Naive thymus-derived CD4-positive, alpha-beta T cell (primary cell): ENCODE measurements at regions not wholly inside any gene's neighbourhood (a gene's known extent, or its start where the extent isn't known, plus 50 kb on each side); places are given as distances from the start of the nearest gene placed in this dataset.
"Not testable (repeated sequence)": the region's sequence is repeated elsewhere in the genome, so short reads cannot be mapped to it uniquely, and the experiment has no call there.

Source experiments
- ATAC-seq: fragments of 150-1000 bp; cut with Tn5 transposase; 2 replicates; pipeline ENCODE4 v1.10.0; 2021; ENCODE audit warnings: mild to moderate bottlenecking, moderate library complexity
- CTCF ChIA-PET: fragments of 350-600 bp; sonication (Branson Sonifier 250); formaldehyde crosslinking; loops from one replicate; lab custom pipeline; 2021; ENCODE audit warnings: antibody characterized with exemption; lab: Charles Lee
- POLR2A ChIA-PET: fragments of 350-600 bp; sonication (Branson Sonifier 250); formaldehyde crosslinking; loops from one replicate; lab custom pipeline; 2021; ENCODE audit warnings: antibody characterized with exemption, inconsistent platforms; lab: Charles Lee
- DNase-seq, 9 donors: peaks; one replicate each; pipeline versions ENCODE4 v3.0.0 to v3.0.0-alpha.2; 2020 to 2022; ENCODE audit warnings: mixed read lengths in 1 of 9
- H3K27ac ChIP-seq: one replicate; pipeline ENCODE4 v1.7.0; 2013; ENCODE audit warnings: mild to moderate bottlenecking, low read depth, low read length, moderate library complexity
- H3K27me3 ChIP-seq, 2 donors: one replicate each; pipeline ENCODE4 v1.7.0; 2013; ENCODE audit warnings: low read length in 2 of 2, mild to moderate bottlenecking in 2 of 2, moderate library complexity in 2 of 2; ENCODE audit not compliant: control insufficient read depth in 2 of 2, insufficient read depth in 2 of 2
- H3K36me3 ChIP-seq, 3 experiments: 1 replicate in 2 of 3; 2 replicates in 1 of 3; pipeline ENCODE4 v1.7.0; 2013; ENCODE audit warnings: low read length in 3 of 3, mild to moderate bottlenecking in 3 of 3, moderate library complexity in 1 of 3; ENCODE audit not compliant: insufficient read depth in 3 of 3, control insufficient read depth in 2 of 3
- H3K4me1 ChIP-seq, 2 donors: one replicate each; pipeline ENCODE4 v1.7.0; 2013; ENCODE audit warnings: low read length in 2 of 2, mild to moderate bottlenecking in 2 of 2, moderate library complexity in 1 of 2; ENCODE audit not compliant: control insufficient read depth in 2 of 2, insufficient read depth in 2 of 2
- H3K4me3 ChIP-seq: 2 replicates; pipeline ENCODE4 v1.7.0; 2013; ENCODE audit warnings: mild to moderate bottlenecking, low read length
- H3K9me3 ChIP-seq, 3 experiments: 1 replicate in 2 of 3; 2 replicates in 1 of 3; pipeline ENCODE4 v1.7.0; 2013; ENCODE audit warnings: low read length in 3 of 3; ENCODE audit not compliant: control insufficient read depth in 2 of 3
- H3K27ac Mint-ChIP-seq, 9 donors: one replicate each; pipeline ENCODE4 v1.8.0; 2020 to 2022; ENCODE audit warnings: mixed read lengths in 9 of 9, mild to moderate bottlenecking in 8 of 9, moderate library complexity in 5 of 9, inconsistent platforms in 2 of 9
- H3K27me3 Mint-ChIP-seq, 5 donors: one replicate each; pipeline ENCODE4 v1.8.0; 2021 to 2022; ENCODE audit warnings: mixed read lengths in 5 of 5, mild to moderate bottlenecking in 1 of 5
- H3K36me3 Mint-ChIP-seq, 5 donors: one replicate each; pipeline ENCODE4 v1.8.0; 2020 to 2022; ENCODE audit warnings: mixed read lengths in 5 of 5, mild to moderate bottlenecking in 3 of 5, inconsistent platforms in 1 of 5
- H3K4me1 Mint-ChIP-seq, 7 donors: one replicate each; pipeline ENCODE4 v1.8.0; 2020 to 2022; ENCODE audit warnings: mixed read lengths in 7 of 7, mild to moderate bottlenecking in 3 of 7, inconsistent platforms in 1 of 7
- H3K4me3 Mint-ChIP-seq, 10 donors: one replicate each; pipeline ENCODE4 v1.8.0; 2020 to 2022; ENCODE audit warnings: mild to moderate bottlenecking in 10 of 10, mixed read lengths in 10 of 10, moderate library complexity in 6 of 10, inconsistent platforms in 2 of 10
- H3K9me3 Mint-ChIP-seq, 11 donors: one replicate each; pipeline ENCODE4 v1.8.0; 2020 to 2022; ENCODE audit warnings: mixed read lengths in 11 of 11, mild to moderate bottlenecking in 4 of 11, inconsistent platforms in 1 of 11, moderate library complexity in 1 of 11
- intact Hi-C, 2 donors: fragments of 100-400 bp; cut with micrococcal nuclease; formaldehyde crosslinking; loops; one replicate each; pipeline ENCODE4 v1.15.1; 2023

DNA sequence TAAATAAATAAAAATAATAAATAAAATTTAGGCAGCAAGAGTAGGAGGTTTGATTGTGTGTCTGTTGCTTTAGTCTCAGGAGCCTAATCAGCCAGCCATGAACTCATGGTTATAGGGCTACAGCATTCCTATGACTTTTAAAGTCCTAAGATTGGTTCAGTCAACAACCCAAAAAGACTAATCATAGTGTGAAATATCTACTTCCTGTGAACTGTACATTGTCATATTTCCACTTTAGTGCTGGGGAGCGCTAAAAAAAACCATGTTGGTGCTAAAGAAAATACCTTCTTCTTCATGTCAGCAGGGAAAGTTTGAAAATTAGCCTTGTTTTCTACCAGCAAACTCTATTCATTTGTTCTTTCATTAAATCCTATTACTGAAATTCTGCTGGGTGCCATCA lies 521.6 kb downstream of the RNF144A start:
- peak overlapping the region in 3 of 9 donors; percentile 37 to 76 (median 74) for H3K27ac Mint-ChIP-seq
- H3K4me3 Mint-ChIP-seq, result peak overlapping the region in 2 of 10 donors; percentile 21 to 24
- peaks cover 0 to 62% (median 3%) of the 10 kb centered on the region in 5 donors for H3K36me3 Mint-ChIP-seq
- no peak for ATAC-seq
- DNase-seq, result no peak
- H3K27me3 Mint-ChIP-seq, result no peaks in the 10 kb centered on the region
- CTCF ChIA-PET, result no interaction called here
- H3K27me3 ChIP-seq, result no peaks in the 10 kb centered on the region
- POLR2A ChIA-PET, result interaction anchor here (1.0 to 2.2 kb wide), 2 partner anchors 13 to 131 kb away, joined by 3 to 13 read pairs; no protein-coding TSS in a partner anchor
- peaks cover 0 to 31% (median 9%) of the 10 kb centered on the region in 11 donors for H3K9me3 Mint-ChIP-seq
- peaks cover 0 to 5% (median 0%) of the 10 kb centered on the region in 3 experiments for H3K9me3 ChIP-seq
- H3K4me3 ChIP-seq, result no peak overlapping the region
- H3K4me1 Mint-ChIP-seq, result peaks cover 4 to 77% (median 61%) of the 10 kb centered on the region in 7 donors
- intact Hi-C loops, result loop anchor here in 1 of 2 donors (1.0 to 10.0 kb wide), 2 partner anchors 11 to 524 kb away; partner anchors contain the start of gene RNF144A
- H3K36me3 ChIP-seq, result no peaks in the 10 kb centered on the region
- H3K27ac ChIP-seq, result no peak overlapping the region
- peaks cover 7 to 46% of the 10 kb centered on the region in 2 donors for H3K4me1 ChIP-seq

- Histone ChIP-seq H3K4me1 (peaks cover 12 to 46% of the 10 kb centered on the region in 2 donors), H3K9me3 (no peaks in the 10 kb centered on the region), H3K36me3 (no peaks in the 10 kb centered on the region), H3K27ac (no peak overlapping the region), H3K27me3 (no peaks in the 10 kb centered on the region), H3K4me3 (no peak overlapping the region)
- Mint-ChIP-seq H3K27ac (no peak overlapping the region), H3K9me3 (peaks cover 0 to 24% (median 5%) of the 10 kb centered on the region in 11 donors), H3K4me3 (no peak overlapping the region), H3K36me3 (peaks cover 0 to 58% (median 3%) of the 10 kb centered on the region in 5 donors), H3K27me3 (no peaks in the 10 kb centered on the region), H3K4me1 (peaks cover 7 to 80% (median 70%) of the 10 kb centered on the region in 7 donors)
- DNase-seq, result no peak
- intact Hi-C loops, result no loop called here
- CTCF ChIA-PET, result interaction anchor here (0.5 to 1.1 kb wide), 3 partner anchors 9 to 34 kb away, joined by 3 to 4 read pairs (median 4); no protein-coding TSS in a partner anchor
- no peak for ATAC-seq
- POLR2A ChIA-PET, result interaction anchor here (0.5 to 1.7 kb wide), 4 partner anchors 10 to 1241 kb away, joined by 3 to 10 read pairs (median 4); partner anchors contain the start of gene ID2
Measured at GRCh38 chr2:7440977-7441376, 523.8 kb downstream of the RNF144A start.

- not testable (repeated sequence) for DNase-seq, H3K4me3 ChIP-seq, H3K27me3 Mint-ChIP-seq, H3K9me3 ChIP-seq, H3K27me3 ChIP-seq, H3K36me3 ChIP-seq, ATAC-seq, H3K27ac ChIP-seq
- Mint-ChIP-seq H3K4me3 (peak overlapping the region in 2 of 10 donors; percentile 8 to 47), H3K9me3 (peaks cover 0 to 24% (median 5%) of the 10 kb centered on the region in 11 donors), H3K4me1 (peaks cover 7 to 75% (median 67%) of the 10 kb centered on the region in 7 donors), H3K27ac (peak overlapping the region in 4 of 9 donors; percentile 34 to 68 (median 58)), H3K36me3 (peaks cover 0 to 58% (median 3%) of the 10 kb centered on the region in 5 donors)
- ChIA-PET CTCF (interaction anchor here (2.5 kb wide), 1 partner anchor 10 kb away, joined by 9 read pairs; no protein-coding TSS in a partner anchor), POLR2A (interaction anchor here (0.7 to 1.8 kb wide), 5 partner anchors 9 to 1241 kb away, joined by 3 to 10 read pairs (median 4); no protein-coding TSS in a partner anchor)
- peaks cover 12 to 38% of the 10 kb centered on the region in 2 donors for H3K4me1 ChIP-seq
- intact Hi-C loops, result loop anchor here in 1 of 2 donors (1.0 kb wide), 1 partner anchor 8 kb away; no protein-coding TSS in a partner anchor
Measured at GRCh38 chr2:7441841-7442240, 524.6 kb downstream of the RNF144A start.

- H3K27ac Mint-ChIP-seq, result peak overlapping the region in 3 of 9 donors; percentile 48 to 90 (median 58)
- peaks cover 21 to 71% (median 61%) of the 10 kb centered on the region in 7 donors for H3K4me1 Mint-ChIP-seq
- peaks cover 0 to 22% (median 5%) of the 10 kb centered on the region in 11 donors for H3K9me3 Mint-ChIP-seq
- H3K27me3 ChIP-seq, result no peaks in the 10 kb centered on the region
- no peak overlapping the region for H3K4me3 ChIP-seq
- H3K4me3 Mint-ChIP-seq, result peak overlapping the region in 1 of 10 donors; percentile 7
- POLR2A ChIA-PET, result no interaction called here
- no peaks in the 10 kb centered on the region for H3K27me3 Mint-ChIP-seq
- no peaks in the 10 kb centered on the region for H3K36me3 ChIP-seq
- no peaks in the 10 kb centered on the region for H3K9me3 ChIP-seq
- no peak overlapping the region for H3K27ac ChIP-seq
- peaks cover 16 to 20% of the 10 kb centered on the region in 2 donors for H3K4me1 ChIP-seq
- DNase-seq (no peak), ATAC-seq (no peak)
- intact Hi-C loops, result no loop called here
- H3K36me3 Mint-ChIP-seq, result peaks cover 0 to 58% (median 3%) of the 10 kb centered on the region in 5 donors
- CTCF ChIA-PET, result interaction anchor here (1.2 to 2.1 kb wide), 3 partner anchors 11 to 1240 kb away, joined by 3 to 8 read pairs (median 4); no protein-coding TSS in a partner anchor
Measured at GRCh38 chr2:7444626-7445025, 527.4 kb downstream of the RNF144A start.

GRCh38 chr2:7448578-7449264 lies 531.5 kb downstream of the RNF144A start:
- H3K4me3 ChIP-seq, result no peak overlapping the region
- Mint-ChIP-seq H3K9me3 (peaks cover 0 to 3% (median 0%) of the 10 kb centered on the region in 11 donors), H3K36me3 (peaks cover 0 to 30% (median 0%) of the 10 kb centered on the region in 5 donors), H3K4me1 (peaks cover 40 to 88% (median 73%) of the 10 kb centered on the region in 7 donors), H3K27ac (peak overlapping the region; percentile 90 to 98 (median 95)), H3K4me3 (peak overlapping the region in 7 of 10 donors; percentile 0 to 79 (median 57)), H3K27me3 (no peaks in the 10 kb centered on the region)
- H3K27me3 ChIP-seq, result no peaks in the 10 kb centered on the region
- DNase-seq, result no peak
- H3K4me1 ChIP-seq, result peaks cover 44 to 57% of the 10 kb centered on the region in 2 donors
- no peak for ATAC-seq
- ChIA-PET POLR2A (interaction anchor here (1.1 to 1.2 kb wide), 2 partner anchors 16 to 1233 kb away, joined by 3 to 5 read pairs; partner anchors contain the start of gene ID2), CTCF (no interaction called here)
- intact Hi-C loops, result no loop called here
- H3K36me3 ChIP-seq, result no peaks in the 10 kb centered on the region
- H3K9me3 ChIP-seq, result no peaks in the 10 kb centered on the region
- H3K27ac ChIP-seq, result peak overlapping the region; percentile 43

DNA sequence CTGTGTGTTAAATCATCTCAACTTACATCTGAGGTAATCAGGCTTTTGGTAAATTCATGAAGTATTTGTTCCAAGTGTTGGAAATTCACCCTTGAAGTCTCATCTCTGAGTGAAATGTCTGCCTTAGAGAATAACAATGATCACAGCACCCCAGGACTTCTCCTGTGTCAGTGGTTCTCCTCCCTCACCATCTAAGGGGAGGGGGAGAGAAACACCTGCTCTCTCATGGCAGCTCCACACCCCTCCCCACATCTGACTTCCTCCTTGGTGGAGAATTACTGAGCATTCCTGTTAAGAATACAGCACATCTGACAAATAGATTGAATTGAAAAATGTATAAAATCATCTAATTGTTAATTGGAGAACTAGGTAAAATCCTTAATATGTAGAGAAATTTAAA lies 532.1 kb downstream of the RNF144A start:
- intact Hi-C loops, result no loop called here
- H3K27me3 ChIP-seq, result no peaks in the 10 kb centered on the region
- no peaks in the 10 kb centered on the region for H3K36me3 ChIP-seq
- POLR2A ChIA-PET, result interaction anchor here (1.1 to 1.2 kb wide), 2 partner anchors 17 to 1232 kb away, joined by 3 to 5 read pairs; partner anchors contain the start of gene ID2
- peaks cover 44 to 88% (median 75%) of the 10 kb centered on the region in 7 donors for H3K4me1 Mint-ChIP-seq
- H3K9me3 Mint-ChIP-seq, result peaks cover 0 to 3% (median 0%) of the 10 kb centered on the region in 11 donors
- ATAC-seq (no peak), DNase-seq (peak in 1 of 9 donors; percentile 34)
- H3K36me3 Mint-ChIP-seq, result peaks cover 0 to 29% (median 0%) of the 10 kb centered on the region in 5 donors
- H3K27ac ChIP-seq, result peak overlapping the region; percentile 43
- peak overlapping the region; percentile 90 to 98 (median 95) for H3K27ac Mint-ChIP-seq
- H3K4me3 Mint-ChIP-seq, result peak overlapping the region in 8 of 10 donors; percentile 43 to 79 (median 58)
- H3K9me3 ChIP-seq, result no peaks in the 10 kb centered on the region
- no peak overlapping the region for H3K4me3 ChIP-seq
- peaks cover 43 to 61% of the 10 kb centered on the region in 2 donors for H3K4me1 ChIP-seq
- H3K27me3 Mint-ChIP-seq, result no peaks in the 10 kb centered on the region
- CTCF ChIA-PET, result interaction anchor here (0.5 to 1.5 kb wide), 2 partner anchors 8 to 109 kb away, joined by 3 to 4 read pairs; no protein-coding TSS in a partner anchor
